Thyroid gland (tissue), 4 donors: ENCODE measurements at regions not wholly inside any gene's neighbourhood (a gene's known extent, or its start where the extent isn't known, plus 50 kb on each side); places are given as distances from the start of the nearest gene placed in this dataset.

Experiments used
- DNase-seq, 2 donors: peaks; one replicate each; pipeline ENCODE4 v3.0.0-alpha.2; 2019
- H3K27ac ChIP-seq, 3 donors: fragments of 200-600 bp; sonication (generic); 1 replicate in 2 of 3; 2 replicates in 1 of 3; pipeline ENCODE4 v1.5.1; 2016 to 2019; ENCODE audit warnings: mild to moderate bottlenecking in 1 of 3, moderate library complexity in 1 of 3
- H3K27me3 ChIP-seq: fragments of 200-600 bp; sonication (generic); one replicate; pipeline ENCODE4 v1.5.1; 2019
- H3K36me3 ChIP-seq, 2 donors: fragments of 200-600 bp; sonication (generic); one replicate each; pipeline ENCODE4 v1.5.1; 2016 to 2019
- H3K4me1 ChIP-seq, 2 donors: fragments of 200-600 bp; sonication (generic); one replicate each; pipeline ENCODE4 v1.5.1; 2017 to 2019
- H3K4me3 ChIP-seq, 3 donors: fragments of 200-600 bp; sonication (generic); replicated peaks in 1 of 3; 1 replicate in 2 of 3; 2 replicates in 1 of 3; pipeline ENCODE4 v1.5.1; 2016; ENCODE audit warnings: mild to moderate bottlenecking in 1 of 3
- H3K9me3 ChIP-seq: fragments of 200-600 bp; sonication (generic); one replicate; pipeline ENCODE4 v1.5.1; 2017
- POLR2A ChIP-seq, 2 donors: fragments of 450-650 bp; IDR thresholded peaks; one replicate each; pipeline ENCODE4 v1.6.1; 2017; ENCODE audit warnings: antibody characterized with exemption in 2 of 2, mild to moderate bottlenecking in 2 of 2, moderate library complexity in 1 of 2
- WGBS, 2 donors: methylation state at CpG; one replicate each; pipeline ENCODE4 v1.1.5; 2017; 5-methylcytosine and 5-hydroxymethylcytosine counted together
- intact Hi-C: fragments of 100-400 bp; cut with DNase I; formaldehyde crosslinking; loops from one replicate; pipeline ENCODE4 v1.15.1; 2023
- TF ChIP-seq, protein P1 (sequence below), 6 experiments: fragments of 200-600 bp in 3 of 6; fragments of 450-650 bp in 3 of 6; sonication (generic) in 3 of 6; IDR thresholded peaks; one replicate each; pipeline ENCODE4 v1.5.1; 2016 to 2019; ENCODE audit warnings: antibody characterized with exemption in 6 of 6, mild to moderate bottlenecking in 2 of 6, inconsistent platforms in 1 of 6, moderate library complexity in 1 of 6

DNA sequence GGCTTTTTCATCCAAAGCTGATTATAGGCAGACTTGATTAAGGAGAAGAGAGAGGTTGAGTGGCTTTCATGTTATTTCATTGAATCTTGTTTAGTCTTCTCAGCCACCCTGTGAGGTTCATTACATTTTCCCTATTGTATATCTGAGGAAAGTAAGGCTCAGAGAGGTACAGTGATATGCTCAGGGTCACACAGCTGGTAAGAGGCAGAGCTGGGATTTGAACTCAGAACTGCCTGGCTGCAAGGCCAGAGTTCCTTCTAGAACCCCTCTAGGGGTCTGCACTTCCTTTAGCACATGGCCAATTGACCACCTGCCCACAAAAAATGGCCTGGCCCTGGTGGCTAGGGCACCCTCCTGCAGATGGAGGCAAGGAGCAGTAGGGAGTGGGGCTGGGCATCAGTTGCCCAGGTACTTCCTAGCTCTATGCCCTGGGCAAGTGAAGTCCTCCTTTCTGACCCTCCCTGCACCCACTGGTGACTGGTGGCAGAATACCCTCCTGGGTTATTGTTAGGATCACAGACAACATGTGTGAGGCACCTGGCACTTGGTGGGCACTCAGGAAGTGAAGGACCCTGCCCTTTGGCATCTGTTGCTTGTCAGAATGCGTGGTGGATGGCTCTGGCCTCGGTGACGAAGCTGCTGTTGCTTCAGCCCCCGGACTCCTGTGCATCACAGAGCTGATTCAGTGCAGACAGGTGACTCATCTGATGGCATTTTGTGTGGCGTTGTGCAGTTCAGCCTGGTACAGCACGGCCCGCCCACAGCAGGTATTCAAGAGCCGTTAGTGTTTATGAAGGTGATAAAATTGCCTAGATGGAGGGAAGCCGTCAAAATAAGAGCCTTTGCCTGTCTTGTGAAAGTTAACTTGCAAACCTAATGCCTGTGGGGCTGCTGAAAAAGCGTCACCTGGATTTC lies 115.8 kb downstream of the SLC25A47 start:
- Histone ChIP-seq H3K27ac (no peak overlapping the region), H3K27me3 (no peaks in the 10 kb centered on the region), H3K4me3 (no peak overlapping the region), H3K4me1 (peaks cover 14 to 22% of the 10 kb centered on the region in 2 donors), H3K9me3 (no peaks in the 10 kb centered on the region), H3K36me3 (no peaks in the 10 kb centered on the region)
- intact Hi-C loops, result loop anchor here (10.0 kb wide), 1 partner anchor 206 kb away; no protein-coding TSS in a partner anchor
- TF ChIP-seq, protein P1, sequence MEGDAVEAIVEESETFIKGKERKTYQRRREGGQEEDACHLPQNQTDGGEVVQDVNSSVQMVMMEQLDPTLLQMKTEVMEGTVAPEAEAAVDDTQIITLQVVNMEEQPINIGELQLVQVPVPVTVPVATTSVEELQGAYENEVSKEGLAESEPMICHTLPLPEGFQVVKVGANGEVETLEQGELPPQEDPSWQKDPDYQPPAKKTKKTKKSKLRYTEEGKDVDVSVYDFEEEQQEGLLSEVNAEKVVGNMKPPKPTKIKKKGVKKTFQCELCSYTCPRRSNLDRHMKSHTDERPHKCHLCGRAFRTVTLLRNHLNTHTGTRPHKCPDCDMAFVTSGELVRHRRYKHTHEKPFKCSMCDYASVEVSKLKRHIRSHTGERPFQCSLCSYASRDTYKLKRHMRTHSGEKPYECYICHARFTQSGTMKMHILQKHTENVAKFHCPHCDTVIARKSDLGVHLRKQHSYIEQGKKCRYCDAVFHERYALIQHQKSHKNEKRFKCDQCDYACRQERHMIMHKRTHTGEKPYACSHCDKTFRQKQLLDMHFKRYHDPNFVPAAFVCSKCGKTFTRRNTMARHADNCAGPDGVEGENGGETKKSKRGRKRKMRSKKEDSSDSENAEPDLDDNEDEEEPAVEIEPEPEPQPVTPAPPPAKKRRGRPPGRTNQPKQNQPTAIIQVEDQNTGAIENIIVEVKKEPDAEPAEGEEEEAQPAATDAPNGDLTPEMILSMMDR (IDR thresholded peaks at IDR 0.05), result no peak
- no peak for TF ChIP-seq POLR2A (IDR thresholded peaks at IDR 0.05)
- WGBS, 2 donors, result 67 to 69% methylated on average over 9 to 10 of the region's 10 CpGs
- DNase-seq, result peak; percentile 15 to 54

DNA sequence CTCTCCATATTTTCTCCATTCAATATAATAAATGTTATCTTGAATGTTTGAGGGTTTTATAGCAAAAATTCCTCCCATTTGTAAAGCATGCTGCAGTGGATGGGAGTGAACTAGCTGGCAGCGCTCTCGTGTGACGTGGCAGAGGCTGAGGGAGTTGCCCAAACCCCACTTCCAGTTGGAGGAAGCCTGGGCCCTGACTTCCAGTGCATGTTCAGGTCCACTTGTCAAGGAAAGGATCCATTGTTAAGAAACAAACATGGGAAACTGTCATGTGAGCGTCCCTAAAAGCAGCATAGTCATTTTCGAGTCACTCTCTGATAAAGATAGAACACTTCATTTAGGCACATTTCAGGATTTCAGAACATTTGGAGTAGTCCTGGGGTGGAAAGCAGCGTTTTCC lies 116.6 kb downstream of the SLC25A47 start:
- TF ChIP-seq, protein P1 (IDR thresholded peaks at IDR 0.05), result no peak
- TF ChIP-seq POLR2A (IDR thresholded peaks at IDR 0.05), result no peak
- no peaks in the 10 kb centered on the region for H3K36me3 ChIP-seq
- peak in 1 of 2 donors; percentile 5 for DNase-seq
- WGBS, 2 donors, result 61 to 67% methylated on average over 6 of the region's 6 CpGs
- H3K27me3 ChIP-seq, result no peaks in the 10 kb centered on the region
- no peak overlapping the region for H3K4me3 ChIP-seq
- H3K9me3 ChIP-seq, result no peaks in the 10 kb centered on the region
- peak overlapping the region in 1 of 3 donors; percentile 37 for H3K27ac ChIP-seq
- intact Hi-C loops, result loop anchor here (10.0 kb wide), 1 partner anchor 205 kb away; no protein-coding TSS in a partner anchor
- H3K4me1 ChIP-seq, result peaks cover 14 to 22% of the 10 kb centered on the region in 2 donors

- Histone ChIP-seq H3K36me3 (no peaks in the 10 kb centered on the region), H3K9me3 (no peaks in the 10 kb centered on the region), H3K27me3 (no peaks in the 10 kb centered on the region), H3K4me3 (no peak overlapping the region), H3K4me1 (peaks cover 14 to 22% of the 10 kb centered on the region in 2 donors), H3K27ac (peak overlapping the region in 1 of 3 donors; percentile 37)
- DNase-seq, result peak; percentile 80 to 86
- TF ChIP-seq, protein P1 (IDR thresholded peaks at IDR 0.05), result peak in 5 of 6 experiments; percentile 17 to 83 (median 76)
- TF ChIP-seq POLR2A (IDR thresholded peaks at IDR 0.05), result no peak
- intact Hi-C loops, result no loop called here
- WGBS, 2 donors, result 19 to 23% methylated on average over 10 of the region's 10 CpGs
These were observed 117.1 kb downstream of the SLC25A47 start for GRCh38 chr14:100440207-100440631.

- Histone ChIP-seq H3K4me1 (peaks cover 14 to 22% of the 10 kb centered on the region in 2 donors), H3K36me3 (no peaks in the 10 kb centered on the region), H3K27me3 (no peaks in the 10 kb centered on the region), H3K27ac (no peak overlapping the region), H3K4me3 (no peak overlapping the region), H3K9me3 (no peaks in the 10 kb centered on the region)
- intact Hi-C loops, result no loop called here
- TF ChIP-seq POLR2A (IDR thresholded peaks at IDR 0.05), result no peak
- TF ChIP-seq, protein P1 (IDR thresholded peaks at IDR 0.05), result no peak
- WGBS, 2 donors, result 85 to 93% methylated on average over 6 of the region's 6 CpGs
- DNase-seq, result no peak
These were observed 117.6 kb downstream of the SLC25A47 start for GRCh38 chr14:100440758-100441203.
